ENCODE measurements at regions not wholly inside any gene's neighbourhood (a gene's known extent, or its start where the extent isn't known, plus 50 kb on each side); places are given as distances from the start of the nearest gene placed in this dataset.

DNA sequence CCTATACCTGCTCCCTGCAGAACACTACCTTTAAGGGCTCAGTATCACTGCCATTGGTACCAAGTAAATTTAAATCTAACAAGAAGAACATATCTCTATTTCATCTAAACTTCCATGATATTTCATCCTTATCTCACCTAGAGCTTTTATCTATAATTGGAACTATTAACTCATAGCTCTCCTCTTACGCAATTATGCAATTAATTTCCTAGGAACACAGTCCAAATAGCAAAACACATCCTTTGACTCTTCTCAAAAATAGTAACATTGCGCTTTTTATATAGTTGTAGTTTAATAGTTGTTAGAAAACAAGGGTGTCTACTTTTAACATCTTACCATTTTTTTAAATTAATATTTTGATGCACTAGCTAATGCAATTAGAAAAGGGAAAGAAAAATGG lies 986.8 kb upstream of the SLC35B3 start:
- H3K4me3 ChIP-seq (ENCODE audit: low read length in 2 of 2), result no peak overlapping the region
- H3K4me1 ChIP-seq (ENCODE audit: control insufficient read depth, insufficient read depth, low read length), result no peaks in the 10 kb centered on the region
- H3K9ac ChIP-seq (ENCODE audit: low read length in 2 of 2), result no peak overlapping the region
- no peaks in the 10 kb centered on the region for H3K36me3 ChIP-seq (ENCODE audit: control insufficient read depth in 2 of 2, insufficient read depth in 2 of 2, low read length in 2 of 2)
- no peak overlapping the region for H3K27ac ChIP-seq (ENCODE audit: low read length)
- H3K9me3 ChIP-seq (ENCODE audit: control insufficient read depth in 2 of 2, low read length in 2 of 2), result no peaks in the 10 kb centered on the region
- H3K27me3 ChIP-seq (ENCODE audit: control insufficient read depth in 1 of 2, insufficient read depth in 2 of 2, low read length in 2 of 2), result no peaks in the 10 kb centered on the region

GRCh38 chr6:9420316-9421015 lies 985.1 kb upstream of the SLC35B3 start:
- no peaks in the 10 kb centered on the region for H3K4me1 ChIP-seq (ENCODE audit: control insufficient read depth, insufficient read depth, low read length)
- no peaks in the 10 kb centered on the region for H3K36me3 ChIP-seq (ENCODE audit: control insufficient read depth in 2 of 2, insufficient read depth in 2 of 2, low read length in 2 of 2)
- H3K9me3 ChIP-seq (ENCODE audit: control insufficient read depth in 2 of 2, low read length in 2 of 2), result no peaks in the 10 kb centered on the region
- H3K27me3 ChIP-seq (ENCODE audit: control insufficient read depth in 1 of 2, insufficient read depth in 2 of 2, low read length in 2 of 2), result no peaks in the 10 kb centered on the region
- no peak overlapping the region for H3K9ac ChIP-seq (ENCODE audit: low read length in 2 of 2)
- H3K27ac ChIP-seq (ENCODE audit: low read length), result no peak overlapping the region
- no peak overlapping the region for H3K4me3 ChIP-seq (ENCODE audit: low read length in 2 of 2)

DNA sequence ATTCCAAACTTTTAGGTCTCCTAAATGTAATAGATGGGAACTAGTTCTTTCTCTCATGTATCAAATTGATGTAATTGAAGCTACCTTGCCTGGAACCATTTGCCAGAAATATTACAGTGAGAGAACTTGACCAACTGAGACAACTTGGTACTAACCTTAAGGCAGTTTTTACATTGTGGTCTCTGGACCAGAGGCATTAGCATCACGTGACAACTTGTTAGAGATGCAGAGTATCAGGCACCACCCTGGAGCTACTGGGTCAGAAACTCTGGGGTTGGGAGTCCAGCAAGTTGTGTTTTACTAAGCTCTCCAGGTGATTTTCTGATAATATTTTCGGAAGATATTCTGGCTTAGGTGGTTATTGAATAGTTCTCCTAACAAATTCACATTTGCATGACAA lies 982.1 kb upstream of the SLC35B3 start:
- Histone ChIP-seq H3K9ac (ENCODE audit: low read length in 2 of 2) (no peak overlapping the region), H3K4me1 (ENCODE audit: control insufficient read depth, insufficient read depth, low read length) (no peaks in the 10 kb centered on the region), H3K27ac (ENCODE audit: low read length) (no peak overlapping the region), H3K4me3 (ENCODE audit: low read length in 2 of 2) (no peak overlapping the region), H3K9me3 (ENCODE audit: control insufficient read depth in 2 of 2, low read length in 2 of 2) (no peaks in the 10 kb centered on the region), H3K27me3 (ENCODE audit: control insufficient read depth in 1 of 2, insufficient read depth in 2 of 2, low read length in 2 of 2) (no peaks in the 10 kb centered on the region), H3K36me3 (ENCODE audit: control insufficient read depth in 2 of 2, insufficient read depth in 2 of 2, low read length in 2 of 2) (no peaks in the 10 kb centered on the region)

DNA sequence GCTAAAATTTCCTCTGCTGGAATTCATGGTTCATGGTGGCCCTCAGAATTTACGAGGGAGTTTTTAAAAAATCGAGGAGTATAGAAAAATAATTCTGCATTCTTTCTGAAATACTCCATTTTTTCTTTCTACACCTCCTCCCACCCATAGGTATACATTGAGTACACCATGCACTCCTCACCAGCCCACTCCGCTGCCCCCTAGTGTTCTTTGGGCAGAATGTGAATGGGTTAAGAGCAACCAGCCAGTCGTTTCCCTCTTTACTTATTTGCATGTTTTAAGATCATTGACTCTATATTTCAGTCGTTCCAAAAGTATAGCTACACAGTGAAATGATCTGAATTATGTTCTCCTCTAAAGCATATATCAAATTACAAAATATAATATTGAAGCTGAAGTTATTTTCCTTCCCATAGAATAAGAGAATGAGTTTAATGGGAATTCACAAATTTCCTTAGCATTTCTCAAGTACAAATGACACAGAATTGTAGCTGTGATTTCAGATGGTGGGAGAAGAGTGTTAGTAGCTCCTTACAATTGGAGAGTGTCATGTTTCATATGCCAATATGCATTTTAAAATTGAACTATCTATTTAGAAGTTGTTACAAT lies 977.7 kb upstream of the SLC35B3 start:
- Histone ChIP-seq H3K36me3 (ENCODE audit: control insufficient read depth in 2 of 2, insufficient read depth in 2 of 2, low read length in 2 of 2) (no peaks in the 10 kb centered on the region), H3K4me3 (ENCODE audit: low read length in 2 of 2) (no peak overlapping the region), H3K27me3 (ENCODE audit: control insufficient read depth in 1 of 2, insufficient read depth in 2 of 2, low read length in 2 of 2) (no peaks in the 10 kb centered on the region), H3K27ac (ENCODE audit: low read length) (no peak overlapping the region), H3K9ac (ENCODE audit: low read length in 2 of 2) (no peak overlapping the region), H3K4me1 (ENCODE audit: control insufficient read depth, insufficient read depth, low read length) (no peaks in the 10 kb centered on the region), H3K9me3 (ENCODE audit: control insufficient read depth in 2 of 2, low read length in 2 of 2) (no peaks in the 10 kb centered on the region)

GRCh38 chr6:9409126-9409525 lies 973.8 kb upstream of the SLC35B3 start:
- no peaks in the 10 kb centered on the region for H3K27me3 ChIP-seq (ENCODE audit: control insufficient read depth in 1 of 2, insufficient read depth in 2 of 2, low read length in 2 of 2)
- H3K4me3 ChIP-seq (ENCODE audit: low read length in 2 of 2), result no peak overlapping the region
- no peaks in the 10 kb centered on the region for H3K4me1 ChIP-seq (ENCODE audit: control insufficient read depth, insufficient read depth, low read length)
- no peaks in the 10 kb centered on the region for H3K36me3 ChIP-seq (ENCODE audit: control insufficient read depth in 2 of 2, insufficient read depth in 2 of 2, low read length in 2 of 2)
- no peak overlapping the region for H3K9ac ChIP-seq (ENCODE audit: low read length in 2 of 2)
- H3K27ac ChIP-seq (ENCODE audit: low read length), result no peak overlapping the region
- H3K9me3 ChIP-seq (ENCODE audit: control insufficient read depth in 2 of 2, low read length in 2 of 2), result no peaks in the 10 kb centered on the region

DNA sequence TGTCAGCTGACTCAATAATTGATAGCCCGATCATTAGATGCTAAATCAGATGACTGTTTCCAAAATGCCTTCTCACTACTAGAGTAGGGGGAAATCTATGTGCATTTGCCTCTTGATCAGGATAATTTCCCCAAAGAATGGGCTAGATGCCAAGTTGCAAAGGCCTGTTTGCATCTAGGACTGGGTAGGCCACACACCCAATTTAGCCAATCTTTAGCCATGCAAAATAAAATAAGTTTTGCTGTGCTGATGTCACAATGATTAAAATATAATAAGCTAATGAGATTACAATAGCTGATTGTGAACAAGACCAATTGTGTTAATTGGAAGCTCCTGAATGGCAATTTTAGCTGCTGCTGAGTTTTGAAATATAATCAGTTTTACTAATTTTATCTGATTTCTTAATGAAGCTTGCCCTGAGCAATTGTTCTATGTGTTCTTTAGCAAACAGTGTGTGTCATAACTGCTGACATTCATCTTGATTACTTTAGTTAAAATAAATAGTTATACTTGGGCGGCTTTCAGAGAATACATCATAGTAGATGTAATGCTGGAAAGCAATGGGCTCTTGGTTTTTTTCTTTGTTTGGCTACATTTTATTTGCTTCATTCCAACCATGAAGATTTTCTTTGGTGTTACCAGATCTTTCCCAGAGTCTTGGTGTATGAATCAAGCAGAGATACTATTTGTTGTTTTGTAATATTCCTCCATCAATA lies 973.2 kb upstream of the SLC35B3 start:
- Histone ChIP-seq H3K9ac (ENCODE audit: low read length in 2 of 2) (no peak overlapping the region), H3K4me3 (ENCODE audit: low read length in 2 of 2) (no peak overlapping the region), H3K27me3 (ENCODE audit: control insufficient read depth in 1 of 2, insufficient read depth in 2 of 2, low read length in 2 of 2) (no peaks in the 10 kb centered on the region), H3K36me3 (ENCODE audit: control insufficient read depth in 2 of 2, insufficient read depth in 2 of 2, low read length in 2 of 2) (no peaks in the 10 kb centered on the region), H3K9me3 (ENCODE audit: control insufficient read depth in 2 of 2, low read length in 2 of 2) (no peaks in the 10 kb centered on the region), H3K4me1 (ENCODE audit: control insufficient read depth, insufficient read depth, low read length) (no peaks in the 10 kb centered on the region), H3K27ac (ENCODE audit: low read length) (no peak overlapping the region)

DNA sequence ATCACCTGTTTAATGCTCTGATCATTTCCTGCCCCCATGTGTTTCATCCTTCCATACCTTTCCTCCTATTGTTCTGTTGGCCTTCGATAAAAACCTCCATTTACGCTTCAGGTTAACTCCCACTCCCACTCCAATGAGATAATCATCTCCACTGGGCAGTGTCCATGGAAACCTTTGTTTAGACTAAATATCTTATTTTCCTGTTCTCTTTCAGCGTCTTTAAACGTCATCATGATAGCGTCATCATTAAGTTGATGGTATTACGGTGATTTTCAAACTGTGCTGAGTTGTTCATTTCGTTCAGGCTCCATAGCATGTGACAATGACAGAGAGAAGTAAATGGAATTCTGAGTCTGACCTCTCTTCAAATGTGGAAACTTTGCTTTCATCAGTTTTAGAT lies 970.5 kb upstream of the SLC35B3 start:
- Histone ChIP-seq H3K27me3 (ENCODE audit: control insufficient read depth in 1 of 2, insufficient read depth in 2 of 2, low read length in 2 of 2) (no peaks in the 10 kb centered on the region), H3K27ac (ENCODE audit: low read length) (no peak overlapping the region), H3K4me3 (ENCODE audit: low read length in 2 of 2) (no peak overlapping the region), H3K36me3 (ENCODE audit: control insufficient read depth in 2 of 2, insufficient read depth in 2 of 2, low read length in 2 of 2) (no peaks in the 10 kb centered on the region), H3K9me3 (ENCODE audit: control insufficient read depth in 2 of 2, low read length in 2 of 2) (no peaks in the 10 kb centered on the region), H3K9ac (ENCODE audit: low read length in 2 of 2) (no peak overlapping the region), H3K4me1 (ENCODE audit: control insufficient read depth, insufficient read depth, low read length) (no peaks in the 10 kb centered on the region)

- Histone ChIP-seq H3K36me3 (ENCODE audit: control insufficient read depth in 2 of 2, insufficient read depth in 2 of 2, low read length in 2 of 2) (no peaks in the 10 kb centered on the region), H3K27me3 (ENCODE audit: control insufficient read depth in 1 of 2, insufficient read depth in 2 of 2, low read length in 2 of 2) (no peaks in the 10 kb centered on the region), H3K4me3 (ENCODE audit: low read length in 2 of 2) (no peak overlapping the region), H3K4me1 (ENCODE audit: control insufficient read depth, insufficient read depth, low read length) (no peaks in the 10 kb centered on the region), H3K27ac (ENCODE audit: low read length) (no peak overlapping the region), H3K9me3 (ENCODE audit: control insufficient read depth in 2 of 2, low read length in 2 of 2) (no peaks in the 10 kb centered on the region), H3K9ac (ENCODE audit: low read length in 2 of 2) (no peak overlapping the region)
Observed at GRCh38 chr6:9405369-9405768, 970.0 kb upstream of the SLC35B3 start.

DNA sequence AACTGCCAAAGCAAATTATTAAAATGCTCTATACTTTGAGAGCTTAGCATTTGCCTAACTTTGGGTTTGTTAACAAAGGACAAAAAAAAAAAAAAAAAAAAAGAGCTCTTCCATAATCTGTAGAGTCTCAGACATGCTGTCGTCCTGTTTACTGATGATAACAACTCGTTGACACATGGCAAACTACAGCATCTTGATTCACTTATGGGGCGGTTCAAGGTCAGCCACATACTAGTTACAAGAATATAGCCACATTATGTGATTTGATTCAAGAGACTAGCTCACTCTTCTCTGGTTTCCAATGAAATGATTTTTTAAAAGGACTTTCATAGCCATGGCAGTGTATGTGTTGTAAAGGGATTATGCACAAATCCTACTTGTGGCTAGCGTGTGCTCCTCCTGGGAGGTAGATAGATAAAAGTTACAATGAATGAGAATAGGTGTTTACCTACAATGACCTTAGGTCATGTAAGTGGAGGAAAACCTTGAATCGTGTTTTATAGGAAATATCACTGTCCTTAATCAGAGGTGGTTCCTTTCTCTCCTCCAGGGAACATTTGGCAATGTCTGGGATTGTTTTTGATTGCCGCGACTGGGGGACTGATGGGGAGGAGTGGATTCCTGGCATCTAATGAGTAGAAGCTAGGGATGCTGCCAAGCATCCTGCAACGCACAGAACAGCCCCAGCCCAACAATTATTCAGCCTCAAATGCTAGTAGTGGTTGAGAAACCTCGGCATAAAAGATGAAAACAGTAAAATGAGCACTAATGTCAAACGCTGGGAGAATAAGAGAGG lies 969.2 kb upstream of the SLC35B3 start:
- Histone ChIP-seq H3K36me3 (ENCODE audit: control insufficient read depth in 2 of 2, insufficient read depth in 2 of 2, low read length in 2 of 2) (no peaks in the 10 kb centered on the region), H3K27me3 (ENCODE audit: control insufficient read depth in 1 of 2, insufficient read depth in 2 of 2, low read length in 2 of 2) (no peaks in the 10 kb centered on the region), H3K9me3 (ENCODE audit: control insufficient read depth in 2 of 2, low read length in 2 of 2) (no peaks in the 10 kb centered on the region), H3K9ac (ENCODE audit: low read length in 2 of 2) (no peak overlapping the region), H3K4me3 (ENCODE audit: low read length in 2 of 2) (no peak overlapping the region), H3K27ac (ENCODE audit: low read length) (no peak overlapping the region), H3K4me1 (ENCODE audit: control insufficient read depth, insufficient read depth, low read length) (no peaks in the 10 kb centered on the region)

- Histone ChIP-seq H3K9ac (ENCODE audit: low read length in 2 of 2) (no peak overlapping the region), H3K9me3 (ENCODE audit: control insufficient read depth in 2 of 2, low read length in 2 of 2) (no peaks in the 10 kb centered on the region), H3K4me1 (ENCODE audit: control insufficient read depth, insufficient read depth, low read length) (no peaks in the 10 kb centered on the region), H3K4me3 (ENCODE audit: low read length in 2 of 2) (no peak overlapping the region), H3K27ac (ENCODE audit: low read length) (no peak overlapping the region), H3K36me3 (ENCODE audit: control insufficient read depth in 2 of 2, insufficient read depth in 2 of 2, low read length in 2 of 2) (no peaks in the 10 kb centered on the region), H3K27me3 (ENCODE audit: control insufficient read depth in 1 of 2, insufficient read depth in 2 of 2, low read length in 2 of 2) (peaks cover 0 to 4% of the 10 kb centered on the region in 2 donors)
Observed at GRCh38 chr6:9403736-9404135, 968.4 kb upstream of the SLC35B3 start.

All from stomach smooth muscle (tissue), 2 donors.